Omental fat pad (tissue), 3 donors: ENCODE measurements at regions not wholly inside any gene's neighbourhood (a gene's known extent, or its start where the extent isn't known, plus 50 kb on each side); places are given as distances from the start of the nearest gene placed in this dataset.
A peak's percentile ranks its signal among the peaks of the same experiment; 100 is the strongest.

ENCODE experiments used
- ATAC-seq: fragments of 150-250 bp; one replicate; pipeline ENCODE4 v1.9.1; 2016; ENCODE audit warnings: mild to moderate bottlenecking, moderate library complexity; ENCODE audit not compliant: low FRiP score
- DNase-seq: peaks from one replicate; pipeline ENCODE4 v3.0.0-alpha.2; 2019; ENCODE audit warnings: low spot score
- TF ChIP-seq, protein P1 (sequence below), 3 donors: fragments of 450-650 bp; IDR thresholded peaks; one replicate each; pipeline ENCODE4 v1.5.1; 2016 to 2017; ENCODE audit warnings: antibody characterized with exemption in 3 of 3, mild to moderate bottlenecking in 3 of 3, moderate library complexity in 2 of 3

GRCh38 chr21:16279731-16280581, 550.2 kb downstream of the USP25 start:
- TF ChIP-seq, protein P1, sequence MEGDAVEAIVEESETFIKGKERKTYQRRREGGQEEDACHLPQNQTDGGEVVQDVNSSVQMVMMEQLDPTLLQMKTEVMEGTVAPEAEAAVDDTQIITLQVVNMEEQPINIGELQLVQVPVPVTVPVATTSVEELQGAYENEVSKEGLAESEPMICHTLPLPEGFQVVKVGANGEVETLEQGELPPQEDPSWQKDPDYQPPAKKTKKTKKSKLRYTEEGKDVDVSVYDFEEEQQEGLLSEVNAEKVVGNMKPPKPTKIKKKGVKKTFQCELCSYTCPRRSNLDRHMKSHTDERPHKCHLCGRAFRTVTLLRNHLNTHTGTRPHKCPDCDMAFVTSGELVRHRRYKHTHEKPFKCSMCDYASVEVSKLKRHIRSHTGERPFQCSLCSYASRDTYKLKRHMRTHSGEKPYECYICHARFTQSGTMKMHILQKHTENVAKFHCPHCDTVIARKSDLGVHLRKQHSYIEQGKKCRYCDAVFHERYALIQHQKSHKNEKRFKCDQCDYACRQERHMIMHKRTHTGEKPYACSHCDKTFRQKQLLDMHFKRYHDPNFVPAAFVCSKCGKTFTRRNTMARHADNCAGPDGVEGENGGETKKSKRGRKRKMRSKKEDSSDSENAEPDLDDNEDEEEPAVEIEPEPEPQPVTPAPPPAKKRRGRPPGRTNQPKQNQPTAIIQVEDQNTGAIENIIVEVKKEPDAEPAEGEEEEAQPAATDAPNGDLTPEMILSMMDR (IDR thresholded peaks at IDR 0.05): no peak
- peak; percentile 91 for ATAC-seq
- DNase-seq: no peak

DNA sequence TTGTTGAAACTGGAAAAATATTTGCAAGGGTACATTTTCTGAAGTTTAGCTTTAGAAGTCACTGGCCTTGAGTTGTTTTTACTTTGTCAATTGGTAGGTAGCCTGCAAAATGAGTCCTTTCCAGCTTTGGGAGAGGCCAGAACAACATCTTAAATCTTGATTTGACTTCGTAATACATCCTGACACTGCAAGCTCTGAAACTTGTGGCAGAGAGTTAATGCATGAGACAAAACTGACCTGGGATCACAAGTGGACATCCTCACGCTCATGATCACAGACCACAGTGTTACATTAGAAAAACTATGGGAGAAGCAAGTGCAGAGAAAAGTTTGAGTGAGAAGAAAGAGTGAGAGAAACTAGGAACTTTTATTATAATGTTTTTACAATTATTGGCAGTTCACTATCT, 550.9 kb downstream of the USP25 start:
- no peak for DNase-seq
- ATAC-seq: no peak
- TF ChIP-seq, protein P1 (IDR thresholded peaks at IDR 0.05): no peak

- ATAC-seq: no peak
- TF ChIP-seq, protein P1 (IDR thresholded peaks at IDR 0.05): no peak
Measured at GRCh38 chr21:16283516-16283915, 553.7 kb downstream of the USP25 start.

DNA sequence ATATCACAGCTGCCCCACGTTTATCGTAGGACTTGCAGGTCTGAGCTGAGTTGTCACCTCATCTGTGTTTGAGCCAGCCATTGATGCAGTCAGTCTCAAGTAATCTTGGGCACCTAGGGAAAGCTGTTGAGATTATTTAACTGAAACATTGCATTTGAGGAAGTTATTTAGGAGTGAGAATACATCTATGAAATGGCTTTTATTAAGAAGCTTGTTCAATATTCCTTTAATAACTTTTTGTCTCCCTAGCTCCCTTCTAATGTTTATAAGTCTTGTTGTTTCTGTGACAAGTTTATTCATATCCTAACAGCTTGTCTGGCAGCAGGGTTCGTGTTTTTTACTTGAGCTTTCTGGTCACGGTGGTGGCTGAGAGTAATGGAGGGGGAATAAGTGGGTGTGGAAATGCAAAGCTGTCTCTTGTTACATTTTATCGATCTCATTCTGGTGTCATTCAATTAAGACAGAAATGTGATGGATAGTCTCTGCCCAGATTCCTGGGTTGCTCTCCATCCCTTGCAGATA, 555.9 kb downstream of the USP25 start:
- ATAC-seq (no peak), DNase-seq (no peak)
- TF ChIP-seq, protein P1 (IDR thresholded peaks at IDR 0.05): no peak

More at GRCh38 chr21:16283516-16283915, 553.7 kb downstream of the USP25 start:
- DNase-seq: no peak

DNA sequence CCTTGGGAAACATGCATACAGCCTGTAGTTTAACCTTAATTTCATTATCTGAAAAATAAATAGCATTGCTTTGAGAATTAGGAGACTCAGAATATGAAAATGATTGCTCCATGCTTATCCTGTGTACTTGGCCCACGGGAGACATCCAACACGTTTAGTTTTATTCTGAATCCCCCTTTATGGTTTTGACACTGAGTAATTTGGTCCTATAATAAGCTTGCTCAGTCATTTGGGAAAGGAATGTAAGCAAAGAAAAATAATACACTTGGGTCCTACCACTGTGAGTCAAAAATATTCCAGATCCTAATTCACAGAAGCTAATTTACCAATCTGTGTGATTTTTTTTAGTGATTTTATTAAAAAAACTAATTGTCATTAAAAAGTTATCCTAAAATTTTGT, 557.3 kb downstream of the USP25 start:
- TF ChIP-seq, protein P1 (IDR thresholded peaks at IDR 0.05): no peak
- ATAC-seq (no peak), DNase-seq (no peak)

- no peak for ATAC-seq
- TF ChIP-seq, protein P1 (IDR thresholded peaks at IDR 0.05): no peak
- DNase-seq: no peak
Measured at GRCh38 chr21:16291296-16291695, 561.5 kb downstream of the USP25 start.

DNA sequence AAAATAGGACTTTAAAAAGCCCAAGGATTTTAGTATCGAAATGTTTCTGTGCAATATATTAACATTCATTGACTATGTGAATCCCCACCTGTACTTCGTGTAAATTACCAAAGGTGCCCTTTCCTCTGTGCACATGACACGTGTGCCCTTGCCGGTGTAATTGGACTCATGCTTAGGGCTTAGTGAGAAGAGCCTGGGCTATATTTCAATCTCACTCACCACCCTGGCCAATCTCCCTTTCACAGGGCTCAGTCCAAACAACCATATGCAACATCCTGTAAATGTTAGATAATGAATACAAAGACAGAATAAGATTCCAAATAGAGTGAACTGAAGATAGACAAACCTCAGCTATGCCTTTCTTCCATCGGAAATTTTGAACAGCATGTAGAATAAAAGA, 564.3 kb downstream of the USP25 start:
- DNase-seq: no peak
- TF ChIP-seq, protein P1 (IDR thresholded peaks at IDR 0.05): no peak
- ATAC-seq: no peak
